ENCODE measurements at regions not wholly inside any gene's neighbourhood (a gene's known extent, or its start where the extent isn't known, plus 50 kb on each side); places are given as distances from the start of the nearest gene placed in this dataset.
"Not testable (repeated sequence)": the region's sequence is repeated elsewhere in the genome, so short reads cannot be mapped to it uniquely, and the experiment has no call there.

DNA sequence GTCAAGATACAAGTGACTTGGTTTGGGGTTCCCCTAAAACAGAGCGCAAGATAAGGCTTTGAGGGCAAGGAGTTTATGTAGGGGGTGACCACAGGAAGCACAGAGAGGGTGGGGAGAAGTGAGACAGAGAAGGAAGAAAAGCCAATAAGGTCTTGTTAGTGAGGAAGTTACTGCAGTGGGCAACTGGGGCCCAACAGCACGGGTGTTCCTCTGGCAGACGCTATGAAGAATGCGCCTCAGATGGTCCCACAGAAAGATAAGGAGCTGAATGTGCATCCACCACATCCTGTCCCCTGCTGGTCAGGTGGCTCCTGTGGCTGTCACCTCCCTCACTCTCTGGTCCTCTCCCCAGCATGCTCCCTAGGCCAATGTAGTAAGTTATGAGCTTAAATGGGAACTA, 333.5 kb downstream of the TSHZ3 start:
- DNase-seq: peak in 1 of 2 donors; percentile 12

DNA sequence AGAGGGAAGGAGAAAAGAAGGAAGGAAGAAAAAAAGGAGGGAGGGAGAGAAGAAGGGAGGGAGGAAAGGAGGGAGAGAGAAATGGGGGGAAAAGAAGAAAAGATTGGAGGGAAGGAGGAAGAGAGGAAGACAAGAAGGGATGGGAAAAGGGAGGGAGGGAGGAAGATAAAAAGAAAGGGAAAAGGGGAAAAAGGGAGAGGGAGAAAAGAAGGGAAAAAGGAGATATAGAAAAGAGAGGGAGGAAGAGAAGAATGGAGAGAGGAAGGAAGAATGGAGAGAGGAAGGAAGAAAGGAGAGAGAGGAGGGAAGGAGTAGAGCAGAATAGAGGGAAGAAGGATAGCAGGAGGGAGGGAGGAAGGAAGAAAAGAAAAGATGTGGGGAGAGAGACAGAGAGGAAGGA, 334.6 kb downstream of the TSHZ3 start:
- DNase-seq: no peak

DNA sequence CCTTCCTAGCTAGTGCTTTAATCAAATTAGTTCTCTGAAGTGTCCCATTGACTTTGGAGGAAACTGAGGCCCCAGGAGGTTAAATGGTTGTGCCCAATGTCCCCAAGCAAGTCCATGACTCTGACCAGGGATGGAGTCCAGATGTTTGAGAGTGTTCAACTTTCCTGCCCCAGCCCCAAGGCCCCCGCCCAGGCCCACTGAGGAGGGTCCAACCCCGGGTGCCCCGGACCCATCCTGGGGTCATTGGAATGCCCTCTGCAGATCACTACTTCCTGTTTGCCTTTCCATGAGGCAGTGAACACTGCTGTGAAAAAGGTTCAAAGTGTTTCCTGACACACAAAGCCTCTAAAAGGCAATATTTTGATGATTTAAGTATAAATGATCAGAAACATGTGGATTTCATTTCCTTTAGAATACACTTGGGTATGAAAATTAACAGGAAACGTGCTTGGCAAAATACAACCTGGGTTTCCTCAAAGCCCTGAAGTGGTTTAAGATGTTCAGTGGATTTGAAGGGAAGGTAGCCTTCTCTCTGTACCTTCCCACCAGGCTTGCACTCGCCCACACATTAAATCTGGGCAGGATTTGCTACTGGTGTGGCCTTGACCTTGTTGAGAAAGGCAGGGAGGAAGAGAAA, 335.7 kb downstream of the TSHZ3 start:
- DNase-seq: no peak

DNA sequence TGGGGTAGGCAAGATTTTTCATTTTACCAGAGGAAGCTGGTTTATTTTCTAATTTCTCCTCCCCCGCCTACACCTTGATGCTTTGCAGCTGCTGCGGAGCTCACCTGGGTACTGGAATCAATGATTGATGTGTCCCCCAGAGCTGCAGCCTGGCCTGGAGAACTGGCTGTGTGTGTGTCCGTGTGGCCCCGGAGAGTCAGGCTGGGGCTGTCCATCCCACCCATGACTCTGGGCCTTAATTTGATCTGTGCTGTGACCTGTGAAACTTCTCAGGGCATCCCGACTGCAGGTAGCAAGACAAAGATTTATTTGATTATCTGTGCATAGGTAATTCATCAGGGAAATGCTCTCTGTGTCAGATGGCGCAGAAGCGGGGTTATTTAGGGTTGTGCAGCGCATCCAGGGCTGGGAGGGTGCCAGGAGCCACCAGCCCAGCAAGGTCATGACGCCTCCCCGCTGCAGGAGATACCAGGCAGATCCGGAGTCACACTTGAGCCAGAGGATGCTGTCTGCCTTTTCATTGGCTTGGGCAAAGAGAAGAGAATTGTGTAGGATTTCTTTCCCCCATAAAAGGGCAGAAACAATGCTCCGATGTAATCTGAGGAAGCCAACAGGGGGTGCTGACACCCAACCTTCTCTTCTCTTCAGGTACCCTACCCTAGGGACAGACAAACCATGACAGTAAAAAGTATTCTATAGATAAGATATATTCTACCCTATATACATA, 346.6 kb downstream of the TSHZ3 start:
- DNase-seq: no peak

DNA sequence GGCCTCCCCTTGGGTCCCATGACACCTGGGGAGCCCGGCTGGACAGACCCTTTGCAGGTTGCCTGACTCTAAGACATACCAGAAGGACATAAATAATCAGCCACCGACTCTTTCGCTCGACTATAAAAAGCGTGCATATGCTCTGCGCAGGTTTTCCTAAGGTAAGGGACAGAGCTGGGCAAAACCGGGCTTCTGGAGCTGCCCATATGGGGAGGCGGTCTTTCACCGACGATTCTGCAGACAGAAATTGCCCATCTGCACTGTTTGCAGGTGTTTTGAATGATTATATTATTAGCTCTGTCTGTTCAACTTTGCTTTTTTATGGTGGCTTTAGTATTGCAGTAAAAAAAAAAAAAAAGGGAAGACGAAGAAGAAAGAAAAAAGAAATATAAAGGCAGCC, 347.2 kb downstream of the TSHZ3 start:
- DNase-seq: no peak

DNA sequence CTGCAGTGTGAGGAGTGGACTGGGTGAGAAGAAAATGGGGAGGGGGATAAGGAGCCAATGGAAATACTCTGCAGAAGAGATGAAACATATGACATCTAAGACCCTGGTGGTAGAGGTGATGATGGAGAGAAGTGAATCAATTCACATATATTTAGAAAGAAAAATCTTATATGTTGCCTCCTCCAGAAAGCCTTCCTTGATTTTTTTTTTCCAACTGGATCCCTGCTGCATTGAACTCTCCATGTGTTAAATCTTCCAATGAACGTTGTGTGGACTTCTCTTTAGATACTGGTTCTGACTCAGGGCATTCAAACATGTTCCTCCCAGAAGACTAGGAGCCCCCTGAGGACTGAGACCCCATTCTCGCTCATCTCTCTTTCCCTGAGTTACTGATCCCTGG, 348.3 kb downstream of the TSHZ3 start:
- DNase-seq: no peak

DNA sequence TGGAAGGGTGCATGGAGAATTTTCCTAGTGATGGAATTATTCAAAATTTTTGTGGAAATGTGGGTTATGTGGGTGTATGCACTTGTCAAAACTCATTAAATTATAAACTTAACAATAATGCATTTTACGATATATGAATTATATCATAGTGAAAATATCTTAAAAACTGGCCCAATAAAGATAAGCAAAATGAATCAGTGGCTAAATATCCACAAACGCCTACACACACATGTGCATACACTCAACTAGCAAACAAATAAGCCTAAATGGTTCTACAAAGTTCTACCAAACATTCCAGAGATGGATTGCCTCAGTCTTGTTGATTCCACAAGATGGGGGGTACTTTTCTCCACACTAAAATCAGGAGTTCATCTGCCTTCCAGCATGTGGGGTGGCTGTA, 349.5 kb downstream of the TSHZ3 start:
- no peak for DNase-seq

DNA sequence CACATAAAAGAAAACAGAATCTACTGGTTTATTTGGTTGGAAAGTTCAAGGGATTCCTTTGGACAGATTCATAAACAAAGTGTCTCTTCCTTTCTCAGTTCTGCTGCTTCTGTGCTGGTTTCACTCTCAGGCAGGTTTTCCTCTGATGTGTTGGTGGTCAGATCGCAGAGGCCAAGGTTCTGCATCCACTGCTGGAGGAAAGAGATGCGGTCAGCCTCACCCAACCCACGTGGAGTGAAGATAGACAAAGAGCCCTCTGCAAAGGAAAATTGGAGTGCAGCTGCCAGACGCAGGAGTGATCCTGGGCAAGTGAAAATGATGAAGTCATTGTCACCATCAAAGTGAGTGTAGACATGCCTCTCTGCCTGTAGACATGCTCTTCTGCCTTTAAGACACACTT, 352.0 kb downstream of the TSHZ3 start:
- no peak for DNase-seq

DNA sequence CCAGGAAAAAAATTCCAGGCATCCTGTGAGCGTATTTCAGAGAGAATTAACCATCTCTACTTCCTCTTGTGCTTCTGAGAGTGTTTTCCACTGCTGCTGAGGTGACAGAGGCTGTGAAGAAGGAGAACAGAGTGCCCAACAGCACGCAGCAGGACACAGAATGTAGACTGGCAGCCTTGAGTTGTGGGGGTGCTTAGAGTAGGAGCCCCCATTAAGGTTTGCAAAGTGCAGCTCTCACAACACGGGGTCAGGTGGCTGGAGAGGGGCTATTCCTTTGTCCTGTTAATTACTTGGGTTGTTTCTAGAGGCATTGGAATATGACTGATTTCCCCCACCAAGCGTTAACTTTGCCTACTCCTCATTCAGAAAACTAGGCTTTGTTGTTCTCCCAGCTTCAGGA, 370.6 kb downstream of the TSHZ3 start:
- no peak for DNase-seq

DNA sequence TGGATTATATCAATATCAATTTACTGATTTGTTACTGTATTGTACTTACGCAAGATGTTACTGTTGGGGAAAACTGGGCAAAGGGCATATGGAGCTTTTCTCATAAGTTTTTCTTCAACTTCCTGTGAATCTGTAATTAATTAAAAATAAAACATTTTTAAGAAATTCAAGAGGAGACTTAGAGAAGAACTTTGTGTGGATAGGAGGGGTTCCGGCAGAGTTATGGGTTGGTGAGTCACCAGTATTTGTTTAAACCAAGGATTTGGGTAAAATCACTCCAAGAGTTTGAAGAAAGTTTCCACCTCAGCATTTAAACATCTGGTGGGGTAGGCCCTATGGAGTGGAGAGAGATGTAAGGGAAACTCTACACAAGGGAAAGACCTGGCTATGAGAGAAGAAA, 379.6 kb downstream of the TSHZ3 start:
- DNase-seq: no peak

DNA sequence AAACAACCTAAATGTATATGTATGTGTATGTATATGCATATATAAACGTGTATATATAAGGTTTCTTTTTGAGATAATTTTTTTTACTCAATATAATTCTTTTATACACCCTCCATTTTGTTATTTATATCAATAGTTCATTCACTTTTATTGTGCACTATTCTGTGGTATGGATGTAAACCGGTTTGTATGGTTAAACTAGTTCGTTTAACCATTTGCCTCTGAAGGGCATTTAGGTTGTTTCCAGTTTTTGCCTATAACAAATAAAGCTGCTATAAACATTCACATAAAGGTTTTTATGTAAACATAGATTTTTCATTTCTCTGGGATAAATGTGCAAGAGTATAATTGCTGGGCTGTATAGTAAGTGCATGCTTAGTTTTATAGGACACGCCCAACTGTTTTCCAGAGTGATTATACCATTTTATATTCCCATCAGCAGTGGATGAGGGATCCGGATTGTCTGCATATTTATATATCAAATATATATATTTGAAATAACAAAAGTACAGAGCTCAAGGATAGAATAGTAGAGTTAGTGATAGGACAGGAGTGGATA, 380.3 kb downstream of the TSHZ3 start:
- no peak for DNase-seq

DNA sequence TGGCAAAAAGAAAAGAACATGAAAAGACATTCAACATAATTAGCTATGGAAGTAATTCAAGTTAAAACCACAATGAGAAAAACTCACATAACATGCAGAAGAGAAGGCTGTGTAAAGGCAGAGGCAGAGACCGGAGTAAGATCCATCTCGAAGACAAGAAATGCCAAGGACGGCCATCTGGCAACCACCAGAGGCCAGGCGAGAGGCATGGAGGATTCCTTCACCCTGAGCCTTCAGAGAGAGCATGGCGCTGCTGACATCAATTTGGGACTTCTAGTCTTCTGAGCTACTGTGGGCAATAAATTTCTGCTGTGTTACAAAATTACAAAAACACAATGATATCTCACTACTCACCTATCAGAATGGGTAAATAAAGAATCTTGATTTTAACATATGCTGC, 381.0 kb downstream of the TSHZ3 start:
- no peak for DNase-seq

DNA sequence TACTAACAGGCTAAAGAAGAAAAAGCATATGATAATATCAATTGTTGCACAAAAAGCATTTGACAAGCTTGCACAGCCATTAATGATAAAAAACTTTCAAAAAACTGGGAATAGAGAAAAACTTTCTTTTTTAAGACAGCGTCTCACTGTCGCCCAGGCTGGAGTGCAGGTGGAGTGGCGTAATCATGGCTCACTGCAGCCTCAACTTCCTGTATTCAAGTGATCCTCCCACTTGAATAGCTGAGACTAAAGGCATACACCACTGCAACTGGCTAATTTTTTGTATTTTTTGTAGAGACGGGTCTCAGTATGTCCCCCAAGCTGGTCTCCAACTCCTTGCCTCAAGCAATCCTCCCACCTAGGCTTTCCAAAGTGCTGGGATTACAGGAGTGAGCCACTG, 382.8 kb downstream of the TSHZ3 start:
- DNase-seq: no peak

DNA sequence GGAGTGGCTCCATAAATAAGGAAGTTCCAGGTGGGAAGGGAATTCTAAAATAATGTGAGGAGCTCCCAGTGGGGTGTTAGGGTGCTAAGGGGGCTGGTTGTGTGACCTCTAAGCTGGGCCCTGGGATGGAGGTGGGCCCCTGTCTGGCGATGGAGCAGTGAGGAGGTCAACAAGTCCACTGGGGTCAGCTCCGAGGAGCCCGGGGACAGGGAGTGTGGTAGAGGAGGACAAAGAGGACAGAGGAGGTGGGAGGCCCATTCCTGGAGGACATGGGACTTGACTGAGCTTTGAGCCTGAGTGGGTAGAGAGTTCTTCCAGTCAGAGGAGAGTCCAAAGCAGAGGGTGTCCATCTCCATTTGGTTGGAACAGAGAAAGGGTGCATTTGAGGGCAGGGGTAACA, 390.2 kb downstream of the TSHZ3 start:
- no peak for DNase-seq

DNA sequence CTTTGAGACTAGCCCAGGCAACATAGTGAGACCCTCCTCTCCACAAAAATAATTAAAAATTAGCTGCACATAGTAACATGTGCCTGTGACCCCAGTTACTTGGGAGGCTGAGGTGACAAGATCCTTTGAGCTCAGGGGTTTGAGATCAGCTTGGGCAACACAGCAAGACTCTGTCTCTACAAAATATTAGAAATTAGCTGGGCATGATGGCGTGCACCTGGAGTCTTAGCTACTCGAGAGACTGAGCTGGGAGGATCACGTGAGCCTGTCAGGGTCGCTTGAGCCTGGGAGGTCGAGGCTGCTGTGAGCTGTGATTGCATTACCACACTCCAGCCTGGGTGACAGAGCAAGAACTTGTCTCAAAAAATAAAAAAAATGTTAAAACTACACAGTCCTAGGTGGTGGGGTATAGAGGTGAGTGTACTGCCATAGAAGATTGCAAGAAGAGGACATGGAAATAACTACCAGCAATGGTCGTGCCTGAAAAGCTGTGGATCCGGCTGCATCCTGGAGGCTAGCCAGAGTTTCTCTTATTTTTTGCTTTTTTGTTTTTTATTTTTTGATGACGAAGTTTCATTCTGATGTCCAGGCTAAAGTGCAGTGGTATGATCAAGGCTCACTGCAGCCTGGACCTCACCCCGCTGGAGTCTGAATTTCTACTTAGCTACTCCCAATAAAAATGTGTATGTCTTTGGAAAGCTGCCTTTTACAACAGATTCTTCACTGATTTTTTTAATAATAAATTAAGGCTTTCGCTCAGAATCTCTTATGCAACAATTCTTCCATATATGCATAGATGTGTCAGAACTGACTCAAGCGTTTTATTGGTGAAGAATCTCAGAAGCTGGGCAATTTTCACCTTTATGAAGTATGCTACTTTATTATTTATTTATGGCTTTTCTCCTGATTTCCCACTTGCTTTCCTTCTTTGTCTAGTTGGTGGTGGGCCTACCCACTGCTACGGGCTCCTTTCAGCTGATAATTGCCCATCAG, 393.8 kb downstream of the TSHZ3 start:
- no peak for DNase-seq

DNA sequence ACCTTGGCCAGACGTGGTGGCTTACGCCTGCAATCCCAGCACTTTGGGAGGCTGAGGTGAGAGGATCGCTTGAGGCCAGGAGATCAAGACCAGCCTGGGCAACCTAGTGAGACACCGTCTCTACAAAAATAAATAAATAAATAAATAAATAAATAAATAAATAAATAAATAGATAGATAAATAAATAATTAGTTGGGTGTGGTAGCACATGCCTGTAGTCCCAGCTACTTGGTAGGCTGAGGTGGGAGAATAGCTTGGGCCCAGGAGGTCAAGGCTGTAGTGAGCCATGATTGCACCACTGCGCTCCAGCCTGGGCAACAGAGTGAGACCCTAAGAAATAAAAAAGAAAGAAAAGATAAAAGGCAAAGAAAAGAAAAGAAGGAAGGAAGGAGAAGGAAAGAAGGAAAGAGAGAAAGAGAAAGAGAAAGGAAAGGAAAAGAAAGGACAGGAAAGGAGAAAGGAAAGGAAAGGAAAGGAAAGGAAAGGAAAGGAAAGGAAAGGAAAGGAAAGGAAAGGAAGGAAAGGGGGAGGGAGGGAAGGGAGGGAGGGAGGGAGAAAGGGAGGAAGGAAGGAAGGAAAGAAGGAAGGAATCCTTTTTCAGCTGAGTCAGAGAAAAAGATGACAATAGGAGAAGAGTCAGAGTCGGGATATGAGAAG, 404.8 kb downstream of the TSHZ3 start:
- DNase-seq: not testable (repeated sequence)

DNA sequence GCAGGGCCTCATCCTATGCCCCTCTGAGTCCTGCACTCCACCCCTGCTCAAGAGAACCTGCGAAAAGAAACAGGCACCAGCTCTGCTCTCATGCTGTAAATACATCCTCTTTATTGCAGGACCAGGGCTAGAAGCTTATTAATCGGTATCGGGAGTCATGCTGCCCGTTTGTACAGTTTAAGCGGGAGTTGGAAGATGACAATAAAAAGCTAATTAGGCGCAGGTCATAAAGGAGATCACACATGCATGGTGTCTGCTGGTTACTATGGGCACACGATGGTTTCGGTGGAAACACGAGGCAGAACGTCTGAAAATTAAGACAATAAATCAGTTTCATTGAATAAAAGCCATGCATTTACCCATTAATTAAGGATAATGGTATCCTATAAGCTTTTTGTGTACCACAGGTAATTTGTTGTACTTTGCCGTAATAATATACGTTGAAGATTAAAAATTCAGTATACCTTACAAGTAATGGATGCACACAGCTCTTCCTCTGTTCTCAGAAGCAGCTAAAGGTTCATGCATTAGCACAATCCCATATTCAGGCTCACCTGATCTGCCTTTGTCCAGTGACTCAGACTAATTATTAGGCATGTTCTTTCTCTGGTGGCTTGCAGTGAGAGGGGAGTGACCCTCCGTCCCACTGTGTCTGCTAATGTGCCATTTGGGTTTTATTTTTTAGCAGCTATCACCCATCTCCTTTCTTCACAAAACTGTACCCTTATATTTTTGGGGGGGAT, 406.0 kb downstream of the TSHZ3 start:
- no peak for DNase-seq

DNA sequence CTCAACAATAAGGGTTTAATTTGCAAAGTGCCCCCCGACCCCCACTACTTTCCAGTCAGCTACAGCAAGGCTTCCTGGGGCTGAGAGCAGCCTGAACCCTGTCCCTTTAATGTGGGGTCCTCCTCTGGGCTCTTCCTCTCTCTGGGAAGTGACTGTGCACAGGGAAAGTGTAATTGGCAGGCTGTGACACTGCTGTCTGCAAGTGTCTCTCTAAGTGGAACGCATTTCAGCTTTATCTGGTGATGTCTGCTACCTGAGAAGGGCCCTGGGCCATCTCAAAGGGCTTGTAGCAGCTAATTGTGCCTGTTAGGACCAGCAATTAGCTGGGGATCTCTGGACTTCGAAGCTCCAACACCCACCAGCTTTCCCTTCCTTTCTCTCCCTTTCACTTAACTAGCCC, 406.6 kb downstream of the TSHZ3 start:
- no peak for DNase-seq

DNA sequence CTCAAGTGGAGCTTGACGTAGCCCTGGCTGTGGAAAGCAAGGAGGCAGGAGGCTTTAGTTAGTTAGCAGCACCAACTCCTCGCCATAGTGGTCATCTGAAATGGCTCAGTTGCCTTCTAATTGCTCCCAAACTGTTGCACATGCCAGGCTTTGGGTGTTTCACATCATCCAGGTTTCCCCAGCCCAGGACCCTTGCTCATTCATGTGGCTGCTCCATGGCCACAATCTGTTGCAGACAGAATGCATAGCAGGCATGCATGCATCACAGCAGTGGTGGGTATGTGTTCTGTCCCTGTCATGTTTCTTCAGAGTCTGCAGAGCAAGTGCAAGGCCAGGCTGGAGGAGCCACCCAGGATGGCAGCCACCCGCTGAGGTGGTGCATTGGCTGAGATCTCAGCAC, 407.6 kb downstream of the TSHZ3 start:
- no peak for DNase-seq

DNA sequence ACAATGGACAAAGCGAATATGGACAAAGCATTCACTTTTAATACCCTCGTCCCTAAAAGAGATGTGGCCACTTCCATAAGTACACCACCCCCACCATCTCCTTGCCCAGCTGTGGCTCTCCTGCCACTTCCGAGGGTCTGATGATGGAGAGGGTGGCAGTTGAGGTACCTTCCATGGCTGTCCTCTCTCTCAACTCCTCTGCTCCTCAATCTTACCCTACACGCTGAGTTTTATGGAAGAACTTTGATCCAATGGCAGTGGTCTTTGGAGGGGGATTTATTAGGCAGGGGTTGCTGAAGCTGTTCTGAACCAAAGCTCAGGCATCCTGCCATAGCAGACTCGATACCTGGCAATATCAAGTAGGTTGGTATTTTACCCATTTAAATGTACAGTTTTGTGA, 413.0 kb downstream of the TSHZ3 start:
- DNase-seq: no peak

DNA sequence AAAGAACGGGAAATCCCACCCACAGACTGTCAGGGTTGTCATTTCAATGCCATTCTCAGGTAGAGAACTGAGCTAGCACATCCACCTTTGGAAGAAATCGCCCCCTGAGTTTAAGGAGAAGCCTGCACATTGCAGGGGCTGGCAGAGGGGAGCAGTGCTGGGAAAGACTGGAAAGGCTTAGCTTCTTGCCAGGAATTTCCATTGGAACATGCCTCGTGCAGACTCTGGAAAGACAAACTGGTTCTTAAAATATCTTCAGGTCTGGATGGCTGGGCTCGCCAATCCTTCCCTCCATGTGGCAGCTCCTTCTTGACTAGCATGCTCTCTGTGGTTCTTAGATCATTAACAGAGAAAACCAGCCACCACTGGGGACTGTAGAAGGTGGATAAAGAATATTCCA, 414.1 kb downstream of the TSHZ3 start:
- no peak for DNase-seq

DNA sequence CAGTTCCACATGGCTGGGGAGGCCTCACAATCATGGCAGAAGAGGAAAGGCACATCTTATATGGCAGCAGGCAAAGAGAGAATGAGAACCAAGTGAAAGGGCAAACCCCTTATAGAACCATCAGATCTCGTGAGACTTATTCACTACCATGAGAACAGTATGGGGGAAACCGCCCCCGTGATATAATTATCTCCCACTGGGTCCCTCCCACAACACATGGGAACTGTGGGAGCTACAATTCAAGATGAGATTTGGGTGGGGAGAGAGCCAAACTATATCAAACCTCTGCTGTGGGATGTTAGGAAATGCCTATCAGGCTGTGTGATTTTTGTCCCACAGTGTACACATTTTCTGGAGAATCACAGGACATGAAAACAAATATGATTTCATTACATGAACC, 415.8 kb downstream of the TSHZ3 start:
- not testable (repeated sequence) for DNase-seq

All from CD4-positive, alpha-beta T cell treated with Interleukin-4 for 1 hour (primary cell).